ENCODE measurements at regions not wholly inside any gene's neighbourhood (a gene's known extent, or its start where the extent isn't known, plus 50 kb on each side); places are given as distances from the start of the nearest gene placed in this dataset.

- TF ChIP-seq CTCF (IDR thresholded peaks at IDR 0.05 in 2 of 3, conservative IDR thresholded peaks at IDR 0.05 in 1 of 3; ENCODE audit: borderline replicate concordance in 1 of 3, insufficient read depth in 1 of 3, low read depth in 2 of 3, low read length in 2 of 3) (no peak), POLR2AphosphoS5 (IDR thresholded peaks at IDR 0.05; ENCODE audit: low read depth, low read length) (no peak), EZH2 (IDR thresholded peaks at IDR 0.05) (no peak), SIN3A (IDR thresholded peaks at IDR 0.05; ENCODE audit: low read depth) (no peak), TCF7L2 (IDR thresholded peaks at IDR 0.05; ENCODE audit: borderline replicate concordance, extremely low read depth, insufficient read depth, insufficient read length) (no peak), JUND (IDR thresholded peaks at IDR 0.05) (no peak), SP1 (IDR thresholded peaks at IDR 0.05; ENCODE audit: low read depth) (no peak), POLR2A (IDR thresholded peaks at IDR 0.05; ENCODE audit: borderline replicate concordance, extremely low read depth, insufficient read depth, insufficient read length) (no peak)
- TF ChIP-seq, protein P1, sequence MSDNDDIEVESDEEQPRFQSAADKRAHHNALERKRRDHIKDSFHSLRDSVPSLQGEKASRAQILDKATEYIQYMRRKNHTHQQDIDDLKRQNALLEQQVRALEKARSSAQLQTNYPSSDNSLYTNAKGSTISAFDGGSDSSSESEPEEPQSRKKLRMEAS (IDR thresholded peaks at IDR 0.05) = no peak
- TF ChIP-seq, protein P2, sequence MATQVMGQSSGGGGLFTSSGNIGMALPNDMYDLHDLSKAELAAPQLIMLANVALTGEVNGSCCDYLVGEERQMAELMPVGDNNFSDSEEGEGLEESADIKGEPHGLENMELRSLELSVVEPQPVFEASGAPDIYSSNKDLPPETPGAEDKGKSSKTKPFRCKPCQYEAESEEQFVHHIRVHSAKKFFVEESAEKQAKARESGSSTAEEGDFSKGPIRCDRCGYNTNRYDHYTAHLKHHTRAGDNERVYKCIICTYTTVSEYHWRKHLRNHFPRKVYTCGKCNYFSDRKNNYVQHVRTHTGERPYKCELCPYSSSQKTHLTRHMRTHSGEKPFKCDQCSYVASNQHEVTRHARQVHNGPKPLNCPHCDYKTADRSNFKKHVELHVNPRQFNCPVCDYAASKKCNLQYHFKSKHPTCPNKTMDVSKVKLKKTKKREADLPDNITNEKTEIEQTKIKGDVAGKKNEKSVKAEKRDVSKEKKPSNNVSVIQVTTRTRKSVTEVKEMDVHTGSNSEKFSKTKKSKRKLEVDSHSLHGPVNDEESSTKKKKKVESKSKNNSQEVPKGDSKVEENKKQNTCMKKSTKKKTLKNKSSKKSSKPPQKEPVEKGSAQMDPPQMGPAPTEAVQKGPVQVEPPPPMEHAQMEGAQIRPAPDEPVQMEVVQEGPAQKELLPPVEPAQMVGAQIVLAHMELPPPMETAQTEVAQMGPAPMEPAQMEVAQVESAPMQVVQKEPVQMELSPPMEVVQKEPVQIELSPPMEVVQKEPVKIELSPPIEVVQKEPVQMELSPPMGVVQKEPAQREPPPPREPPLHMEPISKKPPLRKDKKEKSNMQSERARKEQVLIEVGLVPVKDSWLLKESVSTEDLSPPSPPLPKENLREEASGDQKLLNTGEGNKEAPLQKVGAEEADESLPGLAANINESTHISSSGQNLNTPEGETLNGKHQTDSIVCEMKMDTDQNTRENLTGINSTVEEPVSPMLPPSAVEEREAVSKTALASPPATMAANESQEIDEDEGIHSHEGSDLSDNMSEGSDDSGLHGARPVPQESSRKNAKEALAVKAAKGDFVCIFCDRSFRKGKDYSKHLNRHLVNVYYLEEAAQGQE (IDR thresholded peaks at IDR 0.05; ENCODE audit: low read depth) = no peak
These were observed 95.1 kb downstream of the CD83 start for GRCh38 chr6:14212632-14213031.

Measured in HCT116 (cell line).